BLaER1 treated with 17β-estradiol and CSF1 and Interleukin-3, amounts not matched to agents 10 nM and 100 nM (cell line): ENCODE measurements at regions not wholly inside any gene's neighbourhood (a gene's known extent, or its start where the extent isn't known, plus 50 kb on each side); places are given as distances from the start of the nearest gene placed in this dataset.

ENCODE experiments used
- H3K27ac ChIP-seq, 11 experiments: shearing (Covaris generic); formaldehyde crosslinking; 2 replicates each; pipeline ENCODE4 v1.8.1; 2022
- H3K27me3 ChIP-seq, 11 experiments: shearing (Covaris generic); formaldehyde crosslinking; 2 replicates each; pipeline ENCODE4 v1.8.1; 2022
- H3K36me3 ChIP-seq, 11 experiments: shearing (Covaris generic); formaldehyde crosslinking; 2 replicates each; pipeline ENCODE4 v1.8.1; 2022
- H3K4me1 ChIP-seq, 10 experiments: shearing (Covaris generic); formaldehyde crosslinking; 2 replicates each; pipeline ENCODE4 v1.8.1; 2022
- H3K4me2 ChIP-seq, 11 experiments: shearing (Covaris generic); formaldehyde crosslinking; 2 replicates each; pipeline ENCODE4 v1.8.1; 2022
- H3K4me3 ChIP-seq, 10 experiments: shearing (Covaris generic); formaldehyde crosslinking; 2 replicates each; pipeline ENCODE4 v1.8.1; 2022
- H3K9ac ChIP-seq, 11 experiments: shearing (Covaris generic); formaldehyde crosslinking; 2 replicates each; pipeline ENCODE4 v1.8.1; 2022
- H3K9me3 ChIP-seq, 11 experiments: shearing (Covaris generic); formaldehyde crosslinking; replicated peaks in 1 of 11; 2 replicates each; pipeline ENCODE4 v1.8.1; 2022
- H4K20me1 ChIP-seq, 11 experiments: shearing (Covaris generic); formaldehyde crosslinking; 2 replicates each; pipeline ENCODE4 v1.8.1; 2022
- Cebpa-rat ChIP-seq, 11 experiments: shearing (Covaris generic); IDR thresholded peaks; 2 replicates each; pipeline ENCODE4 v1.8.1; 2022

DNA sequence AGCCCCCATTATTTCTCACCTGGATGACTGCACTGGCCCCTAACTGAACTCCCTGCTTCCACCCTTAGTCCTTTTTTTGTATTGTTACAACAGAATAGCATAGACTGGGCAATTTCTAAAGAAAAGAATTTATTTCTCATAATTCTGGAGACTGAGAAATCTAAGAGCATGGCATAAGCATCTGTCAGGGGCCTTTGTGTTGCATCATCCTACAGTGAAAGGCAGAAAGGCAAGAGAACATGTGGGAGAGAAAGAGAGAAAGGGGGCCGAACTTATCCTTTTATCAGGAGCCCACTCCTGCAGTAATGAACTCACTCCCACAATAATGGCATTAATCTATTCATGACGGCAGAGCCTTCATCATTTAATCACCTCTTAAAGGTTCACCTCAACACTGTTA lies 122.1 kb downstream of the EFNB1 start:
- H3K4me2 ChIP-seq = no peak overlapping the region
- peaks cover 0 to 4% (median 0%) of the 10 kb centered on the region in 11 experiments; a peak in 1 of 22 replicates for H4K20me1 ChIP-seq
- H3K36me3 ChIP-seq = no peaks in the 10 kb centered on the region
- peaks cover under 1 to 21% (median 12%) of the 10 kb centered on the region in 10 experiments; a peak in 19 of 20 replicates for H3K4me1 ChIP-seq
- peaks cover 11 to 37% (median 24%) of the 10 kb centered on the region in 11 experiments; a peak in 21 of 22 replicates for H3K9me3 ChIP-seq
- no peak overlapping the region for H3K9ac ChIP-seq
- TF ChIP-seq Cebpa-rat (IDR thresholded peaks at IDR 0.05) = no peak
- peaks cover 60 to 92% (median 76%) of the 10 kb centered on the region in 11 experiments for H3K27me3 ChIP-seq
- no peak overlapping the region for H3K4me3 ChIP-seq
- no peak overlapping the region for H3K27ac ChIP-seq

DNA sequence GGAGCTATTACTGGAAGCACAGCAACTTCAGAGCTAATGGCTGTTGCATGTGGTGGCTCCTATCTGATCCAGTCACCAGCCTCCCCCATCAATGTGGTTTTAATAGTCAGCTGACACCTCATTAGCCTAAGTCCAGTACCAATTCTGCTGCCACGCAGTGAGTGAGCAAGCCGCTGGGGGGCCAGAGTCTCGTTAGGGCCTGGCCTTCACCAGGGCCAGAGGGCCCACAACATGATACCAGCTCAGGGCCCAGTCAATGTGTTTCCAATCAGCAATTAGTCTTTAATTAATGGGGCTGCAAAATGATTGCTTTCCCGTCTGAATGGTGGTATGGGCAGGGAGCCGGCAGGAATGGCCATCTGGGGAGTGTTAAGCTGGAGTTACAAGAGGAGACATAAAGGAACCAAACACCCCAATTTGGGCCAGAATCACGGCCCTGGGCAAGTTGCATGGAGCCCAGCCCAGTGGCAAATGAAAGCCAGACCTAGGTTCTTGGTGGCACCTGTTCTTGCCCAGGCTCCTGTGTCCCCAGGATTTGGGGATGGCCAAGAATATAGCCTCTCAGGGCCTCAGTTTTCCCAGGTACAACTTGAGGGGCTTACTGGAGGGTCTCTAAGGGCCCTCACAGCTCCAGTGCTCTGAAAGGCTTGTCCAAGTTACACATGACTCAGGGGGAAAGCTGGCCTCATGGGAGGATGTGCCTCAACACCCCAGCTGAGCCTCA lies 119.2 kb downstream of the EFNB1 start:
- Histone ChIP-seq H4K20me1 (peaks cover 0 to 4% (median 0%) of the 10 kb centered on the region in 11 experiments; a peak in 2 of 22 replicates), H3K9ac (no peak overlapping the region), H3K9me3 (peaks cover 0 to 14% (median 5%) of the 10 kb centered on the region in 11 experiments; a peak in 8 of 22 replicates), H3K27me3 (peaks cover 77 to 92% (median 89%) of the 10 kb centered on the region in 11 experiments), H3K4me1 (peaks cover 9 to 35% (median 22%) of the 10 kb centered on the region in 10 experiments), H3K36me3 (no peaks in the 10 kb centered on the region), H3K27ac (no peak overlapping the region), H3K4me2 (peak overlapping the region in 8 of 11 experiments; percentile 15 to 44 (median 27); a peak in 14 of 22 replicates), H3K4me3 (no peak overlapping the region)
- no peak for TF ChIP-seq Cebpa-rat (IDR thresholded peaks at IDR 0.05)

DNA sequence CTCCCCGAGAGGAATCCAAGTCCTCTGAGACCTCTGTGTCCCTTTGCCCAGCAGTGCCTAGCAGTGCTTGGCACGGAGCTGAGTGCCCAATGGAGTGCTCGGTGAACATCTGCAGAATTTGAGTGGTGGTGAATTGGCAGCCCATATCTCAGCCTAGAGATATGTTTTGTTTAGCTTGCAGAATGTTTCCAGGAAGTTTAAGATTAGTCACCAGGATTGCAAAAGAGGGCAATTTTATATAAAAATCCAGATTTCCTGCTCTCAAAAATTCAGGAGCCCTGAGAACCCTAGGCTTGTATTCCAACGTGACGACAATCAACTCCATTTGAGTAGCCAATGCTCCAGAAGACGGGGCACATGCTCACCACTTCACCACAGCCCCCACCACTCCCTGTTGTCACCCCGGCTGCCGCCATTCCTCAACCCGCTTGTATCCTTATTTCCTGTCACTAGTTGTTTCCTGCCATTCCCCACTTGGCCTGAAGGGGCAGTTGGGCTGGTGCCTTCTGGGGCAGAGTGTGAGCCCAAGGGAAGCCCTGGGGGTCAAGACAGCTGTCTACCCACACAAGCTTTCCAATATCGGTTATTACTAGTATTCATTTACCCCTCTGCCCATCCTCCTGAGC lies 116.9 kb downstream of the EFNB1 start:
- no peak overlapping the region for H3K9ac ChIP-seq
- peak overlapping the region in 2 of 11 experiments; percentile 1 to 51; a peak in 2 of 22 replicates for H3K27ac ChIP-seq
- peak overlapping the region in 9 of 11 experiments; percentile 16 to 66 (median 46); a peak in 16 of 22 replicates for H3K4me2 ChIP-seq
- peaks cover 76 to 100% (median 97%) of the 10 kb centered on the region in 11 experiments for H3K27me3 ChIP-seq
- H3K4me3 ChIP-seq = no peak overlapping the region
- no peak for TF ChIP-seq Cebpa-rat (IDR thresholded peaks at IDR 0.05)
- H3K9me3 ChIP-seq = no peaks in the 10 kb centered on the region
- peaks cover 0 to 4% (median 0%) of the 10 kb centered on the region in 11 experiments; a peak in 3 of 22 replicates for H4K20me1 ChIP-seq
- H3K36me3 ChIP-seq = no peaks in the 10 kb centered on the region
- H3K4me1 ChIP-seq = peaks cover 9 to 35% (median 23%) of the 10 kb centered on the region in 10 experiments

DNA sequence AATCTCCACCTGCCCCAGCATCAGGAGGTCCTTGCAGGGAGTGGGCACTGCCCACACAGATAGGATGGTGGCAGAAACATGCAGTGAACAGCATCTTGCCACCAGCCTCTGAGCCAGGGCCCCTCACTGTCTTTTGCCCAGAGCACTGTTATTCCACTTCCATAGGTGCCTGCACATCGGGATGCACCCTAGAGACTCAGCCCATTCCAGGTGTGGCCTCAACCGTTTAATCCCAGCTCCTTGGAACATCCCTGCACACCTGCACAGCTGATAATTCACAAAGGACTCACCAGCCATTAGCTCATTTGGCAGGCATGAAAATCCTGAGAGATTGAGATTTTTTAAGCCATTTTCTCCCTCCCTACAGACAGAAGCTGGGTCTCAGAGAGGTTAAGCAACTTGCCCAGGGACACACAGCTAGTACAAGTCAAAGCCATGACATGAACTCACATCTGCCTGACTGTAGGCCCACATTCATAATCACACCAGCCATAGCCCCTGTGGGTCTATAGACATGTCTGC lies 116.3 kb downstream of the EFNB1 start:
- Histone ChIP-seq H3K4me1 (peaks cover 9 to 38% (median 25%) of the 10 kb centered on the region in 10 experiments), H3K4me3 (no peak overlapping the region), H3K9ac (no peak overlapping the region), H3K36me3 (no peaks in the 10 kb centered on the region), H3K4me2 (peak overlapping the region in 9 of 11 experiments; percentile 16 to 66 (median 46); a peak in 16 of 22 replicates), H4K20me1 (peaks cover 0 to 4% (median 0%) of the 10 kb centered on the region in 11 experiments; a peak in 3 of 22 replicates), H3K9me3 (no peaks in the 10 kb centered on the region), H3K27ac (peak overlapping the region in 2 of 11 experiments; percentile 1 to 51; a peak in 2 of 22 replicates), H3K27me3 (peaks cover 71 to 100% (median 95%) of the 10 kb centered on the region in 11 experiments)
- no peak for TF ChIP-seq Cebpa-rat (IDR thresholded peaks at IDR 0.05)

DNA sequence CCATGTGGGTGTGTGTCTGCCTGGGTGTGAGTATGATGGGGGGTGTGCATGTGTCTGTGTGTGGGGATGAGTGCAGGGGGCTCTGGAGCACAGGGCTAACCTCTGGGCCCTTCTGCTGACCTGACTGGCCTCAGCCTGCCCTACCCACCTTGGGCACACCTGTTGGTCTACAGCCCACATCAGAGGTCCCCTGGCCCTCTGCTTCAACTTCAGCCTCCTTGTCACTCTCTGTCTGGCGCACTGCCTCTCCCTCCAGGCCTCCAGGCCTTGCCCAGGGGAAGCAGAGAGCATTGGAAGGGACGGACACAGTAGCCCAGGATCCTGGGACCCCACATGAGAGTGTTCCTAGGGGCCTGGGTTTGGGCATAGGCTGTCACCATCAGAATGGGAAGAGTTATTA lies 115.4 kb downstream of the EFNB1 start:
- TF ChIP-seq Cebpa-rat (IDR thresholded peaks at IDR 0.05) = no peak
- no peak overlapping the region for H3K27ac ChIP-seq
- no peaks in the 10 kb centered on the region for H3K9me3 ChIP-seq
- no peak overlapping the region for H3K4me3 ChIP-seq
- H3K27me3 ChIP-seq = peaks cover 67 to 100% (median 95%) of the 10 kb centered on the region in 11 experiments
- peaks cover 0 to 4% (median 0%) of the 10 kb centered on the region in 11 experiments; a peak in 3 of 22 replicates for H4K20me1 ChIP-seq
- H3K36me3 ChIP-seq = no peaks in the 10 kb centered on the region
- H3K4me2 ChIP-seq = no peak overlapping the region
- peaks cover 12 to 46% (median 29%) of the 10 kb centered on the region in 10 experiments for H3K4me1 ChIP-seq
- no peak overlapping the region for H3K9ac ChIP-seq

DNA sequence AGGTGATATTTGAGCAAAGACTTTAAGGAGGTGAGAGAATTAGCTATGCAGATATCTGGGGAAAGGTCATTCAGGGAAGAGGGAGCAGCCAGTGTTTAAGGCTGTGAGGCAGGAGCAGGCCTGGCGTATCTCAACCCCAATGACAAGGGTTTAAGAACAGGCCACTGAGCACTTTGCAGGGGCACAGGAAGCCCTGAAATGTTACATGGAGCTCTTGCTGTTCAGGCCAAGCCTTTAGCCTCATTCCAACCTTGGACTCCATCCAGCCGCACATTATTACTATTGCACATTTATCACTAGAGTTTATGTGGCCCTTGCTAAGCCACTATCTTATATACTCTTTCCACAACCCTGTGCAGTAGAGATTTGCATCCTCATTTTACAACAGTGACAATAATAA lies 114.0 kb downstream of the EFNB1 start:
- TF ChIP-seq Cebpa-rat (IDR thresholded peaks at IDR 0.05) = no peak

DNA sequence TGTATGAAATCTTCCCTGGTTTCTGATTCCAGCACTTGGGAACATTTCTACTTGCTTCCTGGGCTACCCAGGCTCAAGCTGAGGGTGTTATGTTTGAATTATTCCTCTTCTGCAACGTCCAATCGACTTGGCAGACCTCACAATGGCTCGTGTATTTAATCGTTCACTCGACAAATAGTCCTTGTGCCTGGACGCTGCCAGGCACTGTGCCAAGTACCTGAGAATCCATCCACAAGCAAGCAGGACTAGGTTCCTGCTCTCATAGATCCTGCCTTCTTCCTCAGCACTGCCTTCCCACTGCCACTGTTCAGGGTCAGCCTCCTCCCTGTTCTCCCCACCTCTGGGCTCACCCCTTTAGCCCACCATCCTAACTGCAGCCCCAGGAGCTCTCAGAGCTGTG lies 113.3 kb downstream of the EFNB1 start:
- no peaks in the 10 kb centered on the region for H3K36me3 ChIP-seq
- H3K4me1 ChIP-seq = peaks cover 17 to 55% (median 41%) of the 10 kb centered on the region in 10 experiments
- no peak for TF ChIP-seq Cebpa-rat (IDR thresholded peaks at IDR 0.05)
- no peak overlapping the region for H3K27ac ChIP-seq
- H3K4me2 ChIP-seq = no peak overlapping the region
- no peak overlapping the region for H3K9ac ChIP-seq
- peaks cover 57 to 99% (median 90%) of the 10 kb centered on the region in 11 experiments for H3K27me3 ChIP-seq
- no peaks in the 10 kb centered on the region for H3K9me3 ChIP-seq
- H4K20me1 ChIP-seq = peaks cover 0 to 8% (median 0%) of the 10 kb centered on the region in 11 experiments; a peak in 2 of 22 replicates
- H3K4me3 ChIP-seq = no peak overlapping the region

More for the DNA sequence above, 114.0 kb downstream of the EFNB1 start:
- Histone ChIP-seq H3K4me3 (no peak overlapping the region), H3K4me2 (no peak overlapping the region), H3K36me3 (no peaks in the 10 kb centered on the region), H3K27ac (no peak overlapping the region), H3K9me3 (no peaks in the 10 kb centered on the region), H4K20me1 (peaks cover 0 to 8% (median 0%) of the 10 kb centered on the region in 11 experiments; a peak in 3 of 22 replicates), H3K4me1 (peaks cover 23 to 57% (median 41%) of the 10 kb centered on the region in 10 experiments), H3K9ac (no peak overlapping the region), H3K27me3 (peaks cover 56 to 99% (median 94%) of the 10 kb centered on the region in 11 experiments)

DNA sequence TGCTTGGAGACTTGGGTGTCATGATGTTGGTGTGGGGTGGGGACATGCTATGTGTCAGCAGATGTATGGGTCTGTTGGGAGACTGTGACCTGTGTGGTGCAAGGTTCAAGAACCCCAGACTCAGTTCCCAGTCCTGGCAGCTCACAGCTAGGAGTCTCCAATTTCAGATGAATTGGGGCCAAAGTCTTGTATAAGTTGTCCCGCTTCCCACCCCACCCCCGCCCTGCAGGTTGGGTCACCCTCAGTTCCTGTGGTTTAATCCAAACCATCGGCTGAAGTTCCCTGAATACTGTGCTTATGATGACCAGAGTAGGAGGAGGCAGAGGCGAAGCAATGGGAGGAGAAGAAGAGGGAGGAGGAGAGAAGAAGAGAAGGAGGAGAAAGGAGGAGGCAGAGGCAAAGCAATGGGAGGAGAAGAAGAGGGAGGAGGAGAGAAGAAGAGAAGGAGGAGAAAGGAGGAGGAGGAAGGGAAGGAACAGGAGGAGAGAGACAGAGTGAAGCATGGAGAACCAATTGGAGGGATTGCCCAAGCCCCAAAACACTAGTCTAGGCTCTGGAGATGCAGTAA lies 112.6 kb downstream of the EFNB1 start:
- H3K4me3 ChIP-seq = no peak overlapping the region
- H3K36me3 ChIP-seq = no peaks in the 10 kb centered on the region
- TF ChIP-seq Cebpa-rat (IDR thresholded peaks at IDR 0.05) = no peak
- peaks cover 0 to 8% (median 0%) of the 10 kb centered on the region in 11 experiments; a peak in 3 of 22 replicates for H4K20me1 ChIP-seq
- peaks cover 24 to 58% (median 45%) of the 10 kb centered on the region in 10 experiments for H3K4me1 ChIP-seq
- no peak overlapping the region for H3K27ac ChIP-seq
- no peak overlapping the region for H3K9ac ChIP-seq
- peaks cover 55 to 99% (median 90%) of the 10 kb centered on the region in 11 experiments for H3K27me3 ChIP-seq
- H3K4me2 ChIP-seq = 0 out of 22 replicates have a peak overlapping the region, but pooled peaks of 1 of the 11 experiments have one; percentile 36
- no peaks in the 10 kb centered on the region for H3K9me3 ChIP-seq
